ENCODE measurements at regions not wholly inside any gene's neighbourhood (a gene's known extent, or its start where the extent isn't known, plus 50 kb on each side); places are given as distances from the start of the nearest gene placed in this dataset.
"Not testable (repeated sequence)": the region's sequence is repeated elsewhere in the genome, so short reads cannot be mapped to it uniquely, and the experiment has no call there.

DNA sequence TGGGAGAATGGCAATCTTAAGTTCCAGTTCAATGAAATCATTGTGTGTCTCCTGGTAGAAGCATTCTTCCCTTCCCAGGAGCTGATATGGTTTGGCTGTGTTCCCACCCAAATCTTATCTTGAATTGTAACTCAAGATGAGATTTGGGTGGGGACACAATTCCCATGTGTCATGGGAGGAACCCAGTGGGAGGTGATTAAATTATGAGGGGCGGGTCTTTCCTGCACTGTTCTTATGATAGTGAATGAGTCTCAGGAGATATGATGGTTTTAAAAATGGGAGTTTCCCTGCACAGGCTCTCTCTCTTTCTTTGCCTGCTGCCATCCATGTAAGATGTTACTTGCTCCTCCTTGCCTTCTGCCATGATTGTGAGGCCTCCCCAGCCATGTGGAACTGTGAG is 108.3 kb upstream of the RUNX1 start:
- TF ChIP-seq RARB (CRISPR knock-in tag; IDR thresholded peaks at IDR 0.05); ZFP3 (CRISPR knock-in tag; IDR thresholded peaks at IDR 0.05); ARNTL (CRISPR knock-in tag; IDR thresholded peaks at IDR 0.05; ENCODE audit: borderline replicate concordance, low read depth); OSR1 (CRISPR knock-in tag; IDR thresholded peaks at IDR 0.05); BACH2 (CRISPR knock-in tag; IDR thresholded peaks at IDR 0.05; ENCODE audit: borderline replicate concordance): not testable (repeated sequence)
- TF ChIP-seq, protein P1, sequence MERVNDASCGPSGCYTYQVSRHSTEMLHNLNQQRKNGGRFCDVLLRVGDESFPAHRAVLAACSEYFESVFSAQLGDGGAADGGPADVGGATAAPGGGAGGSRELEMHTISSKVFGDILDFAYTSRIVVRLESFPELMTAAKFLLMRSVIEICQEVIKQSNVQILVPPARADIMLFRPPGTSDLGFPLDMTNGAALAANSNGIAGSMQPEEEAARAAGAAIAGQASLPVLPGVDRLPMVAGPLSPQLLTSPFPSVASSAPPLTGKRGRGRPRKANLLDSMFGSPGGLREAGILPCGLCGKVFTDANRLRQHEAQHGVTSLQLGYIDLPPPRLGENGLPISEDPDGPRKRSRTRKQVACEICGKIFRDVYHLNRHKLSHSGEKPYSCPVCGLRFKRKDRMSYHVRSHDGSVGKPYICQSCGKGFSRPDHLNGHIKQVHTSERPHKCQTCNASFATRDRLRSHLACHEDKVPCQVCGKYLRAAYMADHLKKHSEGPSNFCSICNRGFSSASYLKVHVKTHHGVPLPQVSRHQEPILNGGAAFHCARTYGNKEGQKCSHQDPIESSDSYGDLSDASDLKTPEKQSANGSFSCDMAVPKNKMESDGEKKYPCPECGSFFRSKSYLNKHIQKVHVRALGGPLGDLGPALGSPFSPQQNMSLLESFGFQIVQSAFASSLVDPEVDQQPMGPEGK (CRISPR knock-in tag; IDR thresholded peaks at IDR 0.05; ENCODE audit: borderline replicate concordance), result not testable (repeated sequence)
- TF ChIP-seq, protein P2, sequence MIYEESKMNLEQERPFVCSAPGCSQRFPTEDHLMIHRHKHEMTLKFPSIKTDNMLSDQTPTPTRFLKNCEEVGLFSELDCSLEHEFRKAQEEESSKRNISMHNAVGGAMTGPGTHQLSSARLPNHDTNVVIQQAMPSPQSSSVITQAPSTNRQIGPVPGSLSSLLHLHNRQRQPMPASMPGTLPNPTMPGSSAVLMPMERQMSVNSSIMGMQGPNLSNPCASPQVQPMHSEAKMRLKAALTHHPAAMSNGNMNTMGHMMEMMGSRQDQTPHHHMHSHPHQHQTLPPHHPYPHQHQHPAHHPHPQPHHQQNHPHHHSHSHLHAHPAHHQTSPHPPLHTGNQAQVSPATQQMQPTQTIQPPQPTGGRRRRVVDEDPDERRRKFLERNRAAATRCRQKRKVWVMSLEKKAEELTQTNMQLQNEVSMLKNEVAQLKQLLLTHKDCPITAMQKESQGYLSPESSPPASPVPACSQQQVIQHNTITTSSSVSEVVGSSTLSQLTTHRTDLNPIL (CRISPR knock-in tag; IDR thresholded peaks at IDR 0.05; ENCODE audit: low read depth), result not testable (repeated sequence)
- TF ChIP-seq, protein P3, sequence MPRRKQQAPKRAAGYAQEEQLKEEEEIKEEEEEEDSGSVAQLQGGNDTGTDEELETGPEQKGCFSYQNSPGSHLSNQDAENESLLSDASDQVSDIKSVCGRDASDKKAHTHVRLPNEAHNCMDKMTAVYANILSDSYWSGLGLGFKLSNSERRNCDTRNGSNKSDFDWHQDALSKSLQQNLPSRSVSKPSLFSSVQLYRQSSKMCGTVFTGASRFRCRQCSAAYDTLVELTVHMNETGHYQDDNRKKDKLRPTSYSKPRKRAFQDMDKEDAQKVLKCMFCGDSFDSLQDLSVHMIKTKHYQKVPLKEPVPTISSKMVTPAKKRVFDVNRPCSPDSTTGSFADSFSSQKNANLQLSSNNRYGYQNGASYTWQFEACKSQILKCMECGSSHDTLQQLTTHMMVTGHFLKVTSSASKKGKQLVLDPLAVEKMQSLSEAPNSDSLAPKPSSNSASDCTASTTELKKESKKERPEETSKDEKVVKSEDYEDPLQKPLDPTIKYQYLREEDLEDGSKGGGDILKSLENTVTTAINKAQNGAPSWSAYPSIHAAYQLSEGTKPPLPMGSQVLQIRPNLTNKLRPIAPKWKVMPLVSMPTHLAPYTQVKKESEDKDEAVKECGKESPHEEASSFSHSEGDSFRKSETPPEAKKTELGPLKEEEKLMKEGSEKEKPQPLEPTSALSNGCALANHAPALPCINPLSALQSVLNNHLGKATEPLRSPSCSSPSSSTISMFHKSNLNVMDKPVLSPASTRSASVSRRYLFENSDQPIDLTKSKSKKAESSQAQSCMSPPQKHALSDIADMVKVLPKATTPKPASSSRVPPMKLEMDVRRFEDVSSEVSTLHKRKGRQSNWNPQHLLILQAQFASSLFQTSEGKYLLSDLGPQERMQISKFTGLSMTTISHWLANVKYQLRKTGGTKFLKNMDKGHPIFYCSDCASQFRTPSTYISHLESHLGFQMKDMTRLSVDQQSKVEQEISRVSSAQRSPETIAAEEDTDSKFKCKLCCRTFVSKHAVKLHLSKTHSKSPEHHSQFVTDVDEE (CRISPR knock-in tag; IDR thresholded peaks at IDR 0.05), result not testable (repeated sequence)

All from SK-N-SH treated with all-trans-retinoic acid at 6 μM for 48 hours (cell line).